ENCODE measurements at regions not wholly inside any gene's neighbourhood (a gene's known extent, or its start where the extent isn't known, plus 50 kb on each side); places are given as distances from the start of the nearest gene placed in this dataset.

- DNase-seq (ENCODE audit: low spot score in 2 of 2): no peak
- H3K27ac ChIP-seq: no peak overlapping the region
- no peaks in the 10 kb centered on the region for H3K27me3 ChIP-seq
- no peaks in the 10 kb centered on the region for H3K36me3 ChIP-seq
- H3K4me1 ChIP-seq: no peaks in the 10 kb centered on the region
- no peak overlapping the region for H3K4me3 ChIP-seq
- no peaks in the 10 kb centered on the region for H3K9me3 ChIP-seq
- TF ChIP-seq POLR2AphosphoS5 (IDR thresholded peaks at IDR 0.05): no peak
- TF ChIP-seq EP300 (IDR thresholded peaks at IDR 0.05): no peak
- TF ChIP-seq CTCF (IDR thresholded peaks at IDR 0.05): no peak
- TF ChIP-seq POLR2A (IDR thresholded peaks at IDR 0.05): no peak
- 45% methylated on average over 3 of the region's 3 CpGs for WGBS
Measured at GRCh38 chr1:194353121-194353520, 1166.7 kb upstream of the B3GALT2 start.

- TF ChIP-seq CTCF (IDR thresholded peaks at IDR 0.05) (no peak), EP300 (IDR thresholded peaks at IDR 0.05) (no peak), POLR2A (IDR thresholded peaks at IDR 0.05) (no peak), POLR2AphosphoS5 (IDR thresholded peaks at IDR 0.05) (no peak)
- H3K36me3 ChIP-seq: no peaks in the 10 kb centered on the region
- H3K9me3 ChIP-seq: no peaks in the 10 kb centered on the region
- H3K4me1 ChIP-seq: no peaks in the 10 kb centered on the region
- no peak for DNase-seq (ENCODE audit: low spot score in 2 of 2)
- H3K27me3 ChIP-seq: no peaks in the 10 kb centered on the region
- 60% methylated on average over 2 of the region's 2 CpGs for WGBS
- H3K4me3 ChIP-seq: no peak overlapping the region
- H3K27ac ChIP-seq: no peak overlapping the region
Measured at GRCh38 chr1:194347200-194347599, 1160.8 kb upstream of the B3GALT2 start.

DNA sequence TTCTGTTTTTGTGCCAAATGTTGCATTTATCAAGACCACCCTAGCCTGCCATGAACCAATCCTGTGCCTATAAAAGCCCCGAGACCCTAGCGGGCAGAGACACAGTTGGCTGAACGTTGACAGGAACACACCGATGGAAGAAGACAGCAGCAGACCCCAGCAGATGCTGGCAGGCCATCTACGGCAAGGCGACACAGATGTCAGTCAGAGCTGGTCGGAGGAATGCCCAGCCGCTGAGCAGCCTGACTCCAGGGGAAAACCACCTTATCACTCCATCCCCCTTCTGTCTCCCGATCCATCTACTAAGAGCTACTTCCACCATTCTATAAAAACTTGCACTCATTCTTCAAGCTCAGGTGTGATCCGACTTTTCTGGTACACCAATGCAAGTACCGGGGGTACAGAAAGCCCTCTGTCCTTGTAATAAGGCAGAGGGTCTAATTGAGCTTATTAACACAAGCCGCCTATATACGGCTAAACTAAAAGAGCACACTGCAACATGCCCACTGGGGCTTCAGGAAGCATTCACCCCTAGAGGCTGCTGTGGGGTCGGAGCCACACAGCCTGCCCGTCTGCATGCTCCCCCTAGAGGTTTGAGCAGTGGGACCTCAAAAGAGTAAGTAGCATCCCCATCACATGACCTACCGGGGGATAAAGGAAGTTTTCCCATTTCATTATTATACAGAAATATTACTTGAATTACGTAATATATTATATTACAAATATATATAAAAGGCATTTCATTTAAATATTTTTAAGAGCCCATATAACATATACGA is 1156.3 kb upstream of the B3GALT2 start:
- no peak for DNase-seq (ENCODE audit: low spot score in 2 of 2)
- no peaks in the 10 kb centered on the region for H3K9me3 ChIP-seq
- no peak overlapping the region for H3K27ac ChIP-seq
- H3K4me1 ChIP-seq: no peaks in the 10 kb centered on the region
- WGBS: 85% methylated on average over 18 of the region's 18 CpGs
- no peak overlapping the region for H3K4me3 ChIP-seq
- TF ChIP-seq EP300 (IDR thresholded peaks at IDR 0.05) (no peak), CTCF (IDR thresholded peaks at IDR 0.05) (no peak), POLR2AphosphoS5 (IDR thresholded peaks at IDR 0.05) (no peak), POLR2A (IDR thresholded peaks at IDR 0.05) (no peak)
- no peaks in the 10 kb centered on the region for H3K36me3 ChIP-seq
- no peaks in the 10 kb centered on the region for H3K27me3 ChIP-seq

DNA sequence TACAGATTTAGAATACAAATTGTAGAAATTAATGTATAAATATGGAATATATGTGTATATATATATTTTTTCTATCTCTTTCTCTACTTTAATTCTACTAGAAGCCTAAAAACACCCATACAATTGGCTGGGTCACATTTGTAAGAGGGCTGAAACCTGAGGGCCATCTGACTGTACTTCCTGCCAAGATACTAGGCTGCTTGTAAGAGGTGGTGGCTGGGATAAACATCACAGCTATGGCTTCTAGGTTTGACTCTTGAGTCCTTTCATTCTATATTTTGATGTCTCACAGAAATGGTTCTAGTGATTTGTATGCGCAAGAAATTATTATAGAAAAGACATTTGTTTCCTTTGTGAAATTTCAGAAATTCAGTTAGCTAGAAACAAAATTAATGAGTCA is 1155.2 kb upstream of the B3GALT2 start:
- no peaks in the 10 kb centered on the region for H3K9me3 ChIP-seq
- H3K4me3 ChIP-seq: no peak overlapping the region
- no peaks in the 10 kb centered on the region for H3K27me3 ChIP-seq
- H3K27ac ChIP-seq: no peak overlapping the region
- no peaks in the 10 kb centered on the region for H3K36me3 ChIP-seq
- no peak for DNase-seq (ENCODE audit: low spot score in 2 of 2)
- WGBS: 95% methylated on average over 1 of the region's 1 CpG
- TF ChIP-seq CTCF (IDR thresholded peaks at IDR 0.05): no peak
- TF ChIP-seq POLR2AphosphoS5 (IDR thresholded peaks at IDR 0.05): no peak
- no peak for TF ChIP-seq POLR2A (IDR thresholded peaks at IDR 0.05)
- no peak for TF ChIP-seq EP300 (IDR thresholded peaks at IDR 0.05)
- no peaks in the 10 kb centered on the region for H3K4me1 ChIP-seq

GRCh38 chr1:194339471-194339870 is 1153.1 kb upstream of the B3GALT2 start:
- DNase-seq (ENCODE audit: low spot score in 2 of 2): no peak
- H3K36me3 ChIP-seq: no peaks in the 10 kb centered on the region
- H3K27ac ChIP-seq: no peak overlapping the region
- H3K27me3 ChIP-seq: no peaks in the 10 kb centered on the region
- TF ChIP-seq POLR2AphosphoS5 (IDR thresholded peaks at IDR 0.05) (no peak), POLR2A (IDR thresholded peaks at IDR 0.05) (no peak), EP300 (IDR thresholded peaks at IDR 0.05) (no peak), CTCF (IDR thresholded peaks at IDR 0.05) (no peak)
- no peaks in the 10 kb centered on the region for H3K9me3 ChIP-seq
- no peak overlapping the region for H3K4me3 ChIP-seq
- WGBS: 60% methylated on average over 2 of the region's 2 CpGs
- H3K4me1 ChIP-seq: no peaks in the 10 kb centered on the region
